DMS114 treated with DMSO at 0.1 percent for 48 hours (cell line): ENCODE measurements at regions not wholly inside any gene's neighbourhood (a gene's known extent, or its start where the extent isn't known, plus 50 kb on each side); places are given as distances from the start of the nearest gene placed in this dataset.
"Not testable (repeated sequence)": the region's sequence is repeated elsewhere in the genome, so short reads cannot be mapped to it uniquely, and the experiment has no call there.

Experiments
- DNase-seq: peaks from one replicate; lab custom pipeline; 2025; ENCODE audit not compliant: unreplicated experiment; lab: John Stamatoyannopoulos, UW

DNA sequence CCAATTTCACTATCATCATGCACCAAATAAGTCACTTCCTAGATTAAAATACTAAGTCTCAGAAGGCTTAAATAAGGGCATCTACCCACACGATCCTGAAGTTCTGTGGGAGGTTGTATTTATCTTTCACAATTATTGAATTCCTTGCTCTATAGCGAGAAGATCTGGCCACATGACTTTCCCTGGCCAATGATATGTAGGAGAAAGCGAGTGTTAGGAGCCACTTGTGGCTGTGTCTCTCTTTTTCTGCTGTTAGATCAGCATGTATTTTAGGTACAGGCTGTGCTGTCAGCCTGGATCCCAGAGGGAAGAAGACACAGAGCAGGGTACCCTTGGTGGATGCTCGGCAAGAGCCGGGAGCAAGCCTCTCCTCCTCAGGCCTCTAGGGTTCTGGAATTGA, 131.3 kb upstream of the DPP6 start:
- no peak for DNase-seq

GRCh38 chr7:153921408-153921807, 130.8 kb upstream of the DPP6 start:
- DNase-seq, result no peak

- no peak for DNase-seq
These were observed 121.5 kb upstream of the DPP6 start for GRCh38 chr7:153930696-153931095.

GRCh38 chr7:153934048-153934447, 118.2 kb upstream of the DPP6 start:
- DNase-seq, result no peak

GRCh38 chr7:153934629-153935028, 117.6 kb upstream of the DPP6 start:
- no peak for DNase-seq

- DNase-seq, result no peak
These were observed 117.1 kb upstream of the DPP6 start for GRCh38 chr7:153935095-153935494.

GRCh38 chr7:153938451-153938850, 113.7 kb upstream of the DPP6 start:
- DNase-seq, result no peak

DNA sequence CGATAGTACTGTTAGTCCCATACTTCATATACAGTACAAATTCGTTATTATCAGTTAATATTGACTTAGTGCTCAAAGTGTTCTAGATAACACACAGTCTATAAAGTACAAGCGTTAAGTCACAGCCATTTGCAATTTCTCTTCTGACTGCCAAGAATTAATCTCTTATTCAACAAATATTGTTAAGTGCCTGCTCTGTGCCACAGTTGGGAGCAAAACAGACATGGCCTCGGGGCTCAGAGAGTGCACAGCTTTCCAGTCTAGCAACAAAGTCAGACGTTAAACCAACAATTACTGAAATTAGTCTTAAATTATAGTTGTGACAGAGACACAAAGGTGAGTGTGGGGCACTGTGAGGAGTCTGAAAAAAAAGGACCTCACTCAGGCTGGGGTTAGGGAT, 113.0 kb upstream of the DPP6 start:
- no peak for DNase-seq

DNA sequence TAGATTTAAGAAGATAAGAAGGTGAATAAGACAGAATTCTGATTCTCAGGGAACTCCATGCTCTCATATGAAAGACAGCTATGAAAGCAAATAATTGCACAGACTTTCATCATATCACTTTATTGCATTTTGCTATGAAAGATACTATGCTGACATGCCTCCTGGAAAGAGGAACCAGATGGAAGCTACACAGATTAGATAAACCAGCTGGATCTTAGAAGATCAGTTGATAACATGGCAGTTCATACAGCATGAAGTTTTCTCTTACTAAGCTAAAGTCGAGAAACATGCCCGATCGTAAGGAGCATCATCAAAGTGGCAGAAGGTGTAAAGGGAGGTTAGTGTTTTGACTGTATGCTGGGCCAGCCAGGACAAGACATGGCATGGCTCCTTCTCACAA, 112.5 kb upstream of the DPP6 start:
- DNase-seq, result no peak

GRCh38 chr7:153941061-153941460, 111.1 kb upstream of the DPP6 start:
- no peak for DNase-seq

- DNase-seq, result no peak
These were observed 110.2 kb upstream of the DPP6 start for GRCh38 chr7:153942036-153942435.

- no peak for DNase-seq
These were observed 108.7 kb upstream of the DPP6 start for GRCh38 chr7:153943457-153943856.

DNA sequence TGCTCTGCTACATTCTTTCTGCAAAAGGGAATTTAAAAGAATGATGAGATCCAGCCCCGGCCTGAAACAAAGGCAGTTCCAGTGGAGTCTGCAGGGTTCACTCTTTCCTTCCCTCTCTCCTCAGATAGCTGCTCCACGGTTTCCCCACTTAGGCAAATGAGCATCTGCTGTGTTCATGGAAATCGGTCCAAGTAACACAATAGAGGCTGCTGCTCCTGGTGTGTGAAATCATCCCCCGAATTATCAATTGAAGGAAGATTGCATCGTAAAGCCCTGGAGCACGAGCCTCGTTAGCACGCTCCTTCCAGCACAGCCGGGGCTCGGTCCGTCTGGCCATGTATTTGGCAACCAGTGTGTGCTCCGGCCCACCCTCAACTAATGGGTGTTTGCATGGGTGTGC, 108.3 kb upstream of the DPP6 start:
- no peak for DNase-seq

- DNase-seq, result no peak
These were observed 104.1 kb upstream of the DPP6 start for GRCh38 chr7:153948060-153948459.

- no peak for DNase-seq
These were observed 100.9 kb upstream of the DPP6 start for GRCh38 chr7:153951316-153951715.

- DNase-seq, result no peak
These were observed 97.7 kb upstream of the DPP6 start for GRCh38 chr7:153954477-153954876.

- DNase-seq, result not testable (repeated sequence)
These were observed 94.5 kb upstream of the DPP6 start for GRCh38 chr7:153957677-153958076.

GRCh38 chr7:153958381-153958780, 93.8 kb upstream of the DPP6 start:
- not testable (repeated sequence) for DNase-seq

- not testable (repeated sequence) for DNase-seq
These were observed 93.4 kb upstream of the DPP6 start for GRCh38 chr7:153958789-153959188.

DNA sequence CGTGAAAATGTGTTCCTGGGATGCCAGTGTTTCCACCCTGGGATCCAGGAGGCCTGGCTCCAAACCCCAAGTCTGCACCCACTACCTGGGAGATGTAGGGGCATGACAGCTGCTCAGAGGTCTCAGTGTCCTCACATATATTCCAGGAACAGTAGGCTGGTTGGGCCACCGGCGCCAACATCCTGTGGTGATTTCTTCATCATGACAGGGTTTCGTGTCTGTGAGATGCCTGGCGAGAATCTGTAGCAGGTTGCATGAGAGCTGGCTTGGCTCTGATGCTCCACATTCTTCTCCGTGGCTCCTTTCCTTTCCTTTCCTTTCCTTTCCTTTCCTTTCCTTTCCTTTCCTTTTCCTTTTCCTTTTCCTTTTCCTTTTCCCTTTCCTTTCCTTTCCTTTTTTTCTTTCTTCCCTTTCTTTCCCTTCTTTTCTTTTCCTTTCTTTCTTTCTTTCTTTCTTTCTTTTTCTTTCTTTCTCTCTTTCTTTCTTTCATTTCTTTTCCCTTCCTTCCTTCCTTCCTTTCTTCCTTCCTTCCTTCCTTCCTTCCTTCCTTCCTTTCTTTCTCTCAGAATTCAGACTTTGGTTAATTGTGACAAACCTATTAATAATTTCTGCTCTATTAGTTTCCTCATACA, 87.6 kb upstream of the DPP6 start:
- DNase-seq, result not testable (repeated sequence)

DNA sequence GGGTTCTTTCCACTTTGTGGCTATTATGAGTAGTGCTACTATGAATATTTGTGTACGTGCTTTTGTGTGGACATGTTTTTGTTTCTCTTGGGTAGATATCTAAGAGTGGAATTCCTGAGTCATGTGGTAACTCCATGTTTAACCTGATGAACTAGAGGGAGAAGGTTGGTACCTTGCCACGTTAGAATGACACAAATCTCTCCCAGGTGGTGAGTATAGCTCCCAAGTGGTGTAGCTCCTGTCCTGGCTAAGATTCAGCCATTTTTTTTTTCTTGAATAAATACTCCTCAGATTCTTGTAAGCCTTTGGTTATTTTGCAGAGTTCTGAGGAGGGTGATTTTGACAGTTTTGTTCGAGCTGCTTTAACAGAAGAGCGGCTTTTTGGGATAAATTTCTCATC, 83.2 kb upstream of the DPP6 start:
- DNase-seq, result not testable (repeated sequence)

- not testable (repeated sequence) for DNase-seq
These were observed 77.6 kb upstream of the DPP6 start for GRCh38 chr7:153974603-153975002.

DNA sequence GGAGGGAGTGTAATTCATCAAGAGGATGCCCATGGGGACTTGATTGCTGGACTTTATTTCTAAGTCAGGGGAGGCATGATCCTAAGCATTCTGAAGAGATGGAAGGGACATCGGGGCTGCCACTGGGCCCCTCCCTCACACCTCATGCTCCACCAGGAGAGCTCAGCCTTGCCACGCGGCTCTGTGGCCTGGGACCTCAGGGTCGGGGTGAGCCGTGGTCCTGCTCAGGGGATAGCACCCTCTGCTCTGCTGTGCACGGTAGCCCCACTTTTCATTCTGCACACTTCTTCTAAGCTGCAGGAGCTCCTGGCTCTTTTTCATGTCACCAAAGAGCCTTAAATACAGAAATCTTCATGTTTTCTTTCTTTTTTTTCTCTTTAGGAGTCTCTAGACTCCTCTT, 75.5 kb upstream of the DPP6 start:
- DNase-seq, result not testable (repeated sequence)
